CD14-positive monocyte (primary cell): ENCODE measurements at regions not wholly inside any gene's neighbourhood (a gene's known extent, or its start where the extent isn't known, plus 50 kb on each side); places are given as distances from the start of the nearest gene placed in this dataset.

ENCODE experiments used
- DNase-seq, 3 donors: peaks; one replicate each; pipeline ENCODE4 v3.0.0-alpha.2; 2011 to 2022
- H2AFZ ChIP-seq: 2 replicates; pipeline ENCODE4 v1.6.0; 2012; ENCODE audit warnings: mild to moderate bottlenecking, low read depth, low read length, inconsistent platforms; ENCODE audit not compliant: insufficient read depth, poor library complexity, severe bottlenecking
- H3K27ac ChIP-seq, 2 donors: 1 replicate in 1 of 2; 2 replicates in 1 of 2; pipeline ENCODE4 v1.5.1; 2012 to 2013; ENCODE audit warnings: low read length in 2 of 2, control low read depth in 1 of 2, inconsistent platforms in 1 of 2, low read depth in 1 of 2, mild to moderate bottlenecking in 1 of 2
- H3K27me3 ChIP-seq, 2 donors: one replicate each; pipeline versions ENCODE4 v1.6.0 to v1.6.1; 2011 to 2013; ENCODE audit warnings: low read length in 2 of 2; ENCODE audit not compliant: control insufficient read depth in 2 of 2, insufficient read depth in 2 of 2
- H3K36me3 ChIP-seq, 2 donors: replicated peaks in 1 of 2; 1 replicate in 1 of 2; 2 replicates in 1 of 2; pipeline versions ENCODE4 v1.5.1 to v1.6.1; 2012 to 2013; ENCODE audit warnings: low read length in 2 of 2, control low read depth in 1 of 2, inconsistent platforms in 1 of 2, mild to moderate bottlenecking in 1 of 2; ENCODE audit not compliant: insufficient read depth in 2 of 2, control insufficient read depth in 1 of 2
- H3K4me1 ChIP-seq, 2 donors: 1 replicate in 1 of 2; 2 replicates in 1 of 2; pipeline versions ENCODE4 v1.5.1 to v1.6.1; 2012 to 2013; ENCODE audit warnings: low read length in 2 of 2, control low read depth in 1 of 2, inconsistent platforms in 1 of 2, mild to moderate bottlenecking in 1 of 2, moderate library complexity in 1 of 2; ENCODE audit not compliant: insufficient read depth in 2 of 2, control insufficient read depth in 1 of 2
- H3K4me2 ChIP-seq: replicated peaks from 2 replicates; pipeline ENCODE3; 2012; ENCODE audit warnings: low read length, moderate library complexity, mild to moderate bottlenecking; ENCODE audit not compliant: poor library complexity, severe bottlenecking; ENCODE audit errors: extremely low read depth
- H3K4me3 ChIP-seq, 3 experiments: fragments of 200-600 bp in 1 of 3; sonication (generic) in 1 of 3; replicated peaks in 1 of 3; 1 replicate in 2 of 3; 2 replicates in 1 of 3; pipeline ENCODE4 v1.5.1; 2011 to 2013; ENCODE audit warnings: low read length in 3 of 3, mild to moderate bottlenecking in 3 of 3, control low read depth in 2 of 3, low read depth in 2 of 3, inconsistent platforms in 1 of 3, moderate library complexity in 1 of 3
- H3K79me2 ChIP-seq: 2 replicates; pipeline ENCODE4 v1.6.0; 2012; ENCODE audit warnings: mild to moderate bottlenecking, control low read depth, inconsistent platforms, low read length, moderate library complexity; ENCODE audit not compliant: insufficient read depth
- H3K9ac ChIP-seq: 2 replicates; pipeline ENCODE4 v1.6.0; 2017; ENCODE audit warnings: low read length, mild to moderate bottlenecking; ENCODE audit not compliant: insufficient read depth, poor library complexity, severe bottlenecking
- H3K9me3 ChIP-seq, 2 donors: replicated peaks in 1 of 2; 1 replicate in 1 of 2; 2 replicates in 1 of 2; pipeline versions ENCODE4 v1.5.1 to v1.6.1; 2012 to 2013; ENCODE audit warnings: low read length in 2 of 2, control low read depth in 1 of 2; ENCODE audit not compliant: control insufficient read depth in 1 of 2, insufficient read depth in 1 of 2
- H4K20me1 ChIP-seq: 2 replicates; pipeline ENCODE4 v1.6.0; 2012; ENCODE audit warnings: mild to moderate bottlenecking, low read length, control low read depth, moderate library complexity; ENCODE audit not compliant: insufficient read depth
- H3K27ac Mint-ChIP-seq, 7 donors: one replicate each; pipeline ENCODE4 v1.8.0; 2020; ENCODE audit warnings: mild to moderate bottlenecking in 7 of 7, mixed read lengths in 7 of 7, moderate library complexity in 6 of 7, inconsistent platforms in 2 of 7
- H3K27me3 Mint-ChIP-seq, 3 donors: one replicate each; pipeline ENCODE4 v1.8.0; 2021 to 2022; ENCODE audit warnings: low read depth in 3 of 3, mild to moderate bottlenecking in 3 of 3, mixed read lengths in 3 of 3, moderate library complexity in 3 of 3, inconsistent platforms in 1 of 3
- H3K36me3 Mint-ChIP-seq, 2 donors: one replicate each; pipeline ENCODE4 v1.8.0; 2020; ENCODE audit warnings: mixed read lengths in 2 of 2, inconsistent platforms in 1 of 2, mild to moderate bottlenecking in 1 of 2
- H3K4me1 Mint-ChIP-seq: one replicate; pipeline ENCODE4 v1.8.0; 2020; ENCODE audit warnings: mild to moderate bottlenecking, mixed read lengths
- H3K4me3 Mint-ChIP-seq, 2 donors: one replicate each; pipeline ENCODE4 v1.8.0; 2020; ENCODE audit warnings: mild to moderate bottlenecking in 2 of 2, mixed read lengths in 2 of 2, moderate library complexity in 1 of 2
- H3K9me3 Mint-ChIP-seq, 7 donors: one replicate each; pipeline ENCODE4 v1.8.0; 2020 to 2022; ENCODE audit warnings: mixed read lengths in 7 of 7, mild to moderate bottlenecking in 6 of 7, moderate library complexity in 6 of 7, inconsistent platforms in 2 of 7
- WGBS: methylation state at CpG from one replicate; pipeline ENCODE4 v1.1.5; 2013; ENCODE audit warnings: missing lambda C conversion rate; ENCODE audit not compliant: insufficient coverage; 5-methylcytosine and 5-hydroxymethylcytosine counted together
- intact Hi-C, 2 donors: fragments of 100-400 bp; cut with micrococcal nuclease; formaldehyde crosslinking; loops; one replicate each; pipeline versions ENCODE4 v1.15.0 to v1.15.1; 2023
- TF ChIP-seq, protein P1 (sequence below): fragments of 200-600 bp; IDR thresholded peaks from one replicate; pipeline ENCODE4 v1.8.0; 2022; ENCODE audit warnings: antibody characterized with exemption, mild to moderate bottlenecking

DNA sequence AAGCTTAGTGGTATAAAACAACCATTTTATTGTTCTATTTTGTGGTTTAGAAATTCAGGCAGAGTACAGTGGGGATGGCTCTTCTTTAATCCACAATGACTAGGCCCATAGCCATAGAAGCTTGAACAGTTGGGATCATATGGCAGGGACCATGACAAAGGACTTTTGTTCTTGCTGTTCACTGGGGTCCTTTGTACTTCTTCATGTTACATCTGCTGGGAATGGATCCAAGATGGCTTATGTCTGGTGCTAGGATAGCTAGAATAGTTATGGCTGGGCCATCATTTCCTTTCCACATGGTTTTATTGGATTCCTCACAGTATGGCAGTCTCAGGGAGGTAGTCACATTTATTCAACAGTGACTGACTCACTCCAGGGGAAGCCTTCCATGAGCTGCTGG is 427.9 kb upstream of the AGTR1 start:
- Histone ChIP-seq H3K4me2 (no peak overlapping the region), H3K9me3 (no peaks in the 10 kb centered on the region), H3K27ac (no peak overlapping the region), H3K9ac (no peak overlapping the region), H3K36me3 (no peaks in the 10 kb centered on the region), H3K4me1 (no peaks in the 10 kb centered on the region), H3K79me2 (no peaks in the 10 kb centered on the region), H3K4me3 (no peak overlapping the region), H2AFZ (no peak overlapping the region), H4K20me1 (no peaks in the 10 kb centered on the region), H3K27me3 (no peaks in the 10 kb centered on the region)
- Mint-ChIP-seq H3K36me3 (no peaks in the 10 kb centered on the region), H3K4me1 (no peaks in the 10 kb centered on the region), H3K27ac (no peak overlapping the region), H3K4me3 (no peak overlapping the region), H3K9me3 (peaks cover 0 to 5% (median 0%) of the 10 kb centered on the region in 7 donors), H3K27me3 (peaks cover 0 to 2% (median 0%) of the 10 kb centered on the region in 3 donors)
- intact Hi-C loops, result no loop called here
- TF ChIP-seq, protein P1, sequence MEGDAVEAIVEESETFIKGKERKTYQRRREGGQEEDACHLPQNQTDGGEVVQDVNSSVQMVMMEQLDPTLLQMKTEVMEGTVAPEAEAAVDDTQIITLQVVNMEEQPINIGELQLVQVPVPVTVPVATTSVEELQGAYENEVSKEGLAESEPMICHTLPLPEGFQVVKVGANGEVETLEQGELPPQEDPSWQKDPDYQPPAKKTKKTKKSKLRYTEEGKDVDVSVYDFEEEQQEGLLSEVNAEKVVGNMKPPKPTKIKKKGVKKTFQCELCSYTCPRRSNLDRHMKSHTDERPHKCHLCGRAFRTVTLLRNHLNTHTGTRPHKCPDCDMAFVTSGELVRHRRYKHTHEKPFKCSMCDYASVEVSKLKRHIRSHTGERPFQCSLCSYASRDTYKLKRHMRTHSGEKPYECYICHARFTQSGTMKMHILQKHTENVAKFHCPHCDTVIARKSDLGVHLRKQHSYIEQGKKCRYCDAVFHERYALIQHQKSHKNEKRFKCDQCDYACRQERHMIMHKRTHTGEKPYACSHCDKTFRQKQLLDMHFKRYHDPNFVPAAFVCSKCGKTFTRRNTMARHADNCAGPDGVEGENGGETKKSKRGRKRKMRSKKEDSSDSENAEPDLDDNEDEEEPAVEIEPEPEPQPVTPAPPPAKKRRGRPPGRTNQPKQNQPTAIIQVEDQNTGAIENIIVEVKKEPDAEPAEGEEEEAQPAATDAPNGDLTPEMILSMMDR, result no peak
- DNase-seq, result no peak

DNA sequence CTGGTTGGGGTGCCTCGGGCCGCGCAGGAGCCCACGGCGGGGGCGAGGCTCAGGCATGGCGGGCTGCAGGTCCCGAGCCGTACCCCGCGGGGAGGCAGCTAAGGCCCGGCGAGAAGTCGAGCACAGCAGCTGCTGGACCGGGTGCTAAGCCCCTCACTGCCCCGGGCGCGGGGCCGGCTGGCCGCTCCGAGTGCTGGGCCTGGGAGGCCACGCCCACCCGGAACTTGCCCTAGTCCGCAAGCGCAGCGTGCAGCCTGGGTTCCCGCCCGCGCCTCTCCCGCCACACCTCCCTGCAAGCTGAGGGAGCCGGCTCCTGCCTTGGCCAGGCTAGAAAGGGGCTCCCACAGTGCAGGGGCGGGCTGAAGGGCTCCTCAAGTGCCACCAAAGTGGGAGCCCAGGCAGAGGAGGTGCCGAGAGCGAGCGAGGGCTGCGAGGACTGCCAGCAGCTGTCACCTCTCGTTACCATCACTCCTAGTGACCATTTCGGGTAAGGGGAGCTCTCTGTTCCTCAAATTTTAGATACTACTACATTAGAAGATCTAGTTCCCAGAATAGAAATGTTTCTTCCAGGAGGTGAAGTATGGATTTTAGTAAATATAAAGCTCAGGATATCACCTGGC is 417.0 kb upstream of the AGTR1 start:
- TF ChIP-seq, protein P1, result no peak
- 95% methylated on average over 32 of the region's 38 CpGs for WGBS
- no peaks in the 10 kb centered on the region for H3K27me3 ChIP-seq
- Mint-ChIP-seq H3K36me3 (no peaks in the 10 kb centered on the region), H3K9me3 (peaks cover 0 to 8% (median 8%) of the 10 kb centered on the region in 7 donors), H3K27ac (no peak overlapping the region), H3K27me3 (peaks cover 0 to 2% (median 0%) of the 10 kb centered on the region in 3 donors), H3K4me3 (no peak overlapping the region), H3K4me1 (no peaks in the 10 kb centered on the region)
- no peaks in the 10 kb centered on the region for H4K20me1 ChIP-seq
- no peak overlapping the region for H3K27ac ChIP-seq
- no peak for DNase-seq
- no peak overlapping the region for H2AFZ ChIP-seq
- H3K36me3 ChIP-seq, result no peaks in the 10 kb centered on the region
- no peak overlapping the region for H3K4me3 ChIP-seq
- H3K4me2 ChIP-seq, result no peak overlapping the region
- H3K79me2 ChIP-seq, result no peaks in the 10 kb centered on the region
- no peaks in the 10 kb centered on the region for H3K4me1 ChIP-seq
- H3K9me3 ChIP-seq, result peaks cover 0 to 12% of the 10 kb centered on the region in 2 donors
- H3K9ac ChIP-seq, result no peak overlapping the region
- intact Hi-C loops, result no loop called here
